Transverse colon (tissue), 4 donors: ENCODE measurements at regions not wholly inside any gene's neighbourhood (a gene's known extent, or its start where the extent isn't known, plus 50 kb on each side); places are given as distances from the start of the nearest gene placed in this dataset.
A peak's percentile ranks its signal among the peaks of the same experiment; 100 is the strongest.

Experiments used
- DNase-seq: peaks from one replicate; pipeline ENCODE4 v3.0.0-alpha.2; 2019
- H3K27ac ChIP-seq, 4 donors: fragments of 200-600 bp; sonication (generic); 2 replicates each; pipeline ENCODE4 v1.5.1; 2016 to 2018; ENCODE audit warnings: inconsistent platforms in 4 of 4
- H3K27me3 ChIP-seq: fragments of 200-600 bp; sonication (generic); 2 replicates; pipeline ENCODE4 v1.5.1; 2017; ENCODE audit warnings: inconsistent platforms
- H3K36me3 ChIP-seq, 4 donors: fragments of 200-600 bp; sonication (generic); 2 replicates each; pipeline ENCODE4 v1.5.1; 2017 to 2019; ENCODE audit warnings: inconsistent platforms in 4 of 4
- H3K4me1 ChIP-seq, 4 donors: fragments of 200-600 bp; sonication (generic); 2 replicates each; pipeline ENCODE4 v1.5.1; 2017 to 2020; ENCODE audit warnings: inconsistent platforms in 4 of 4
- H3K4me3 ChIP-seq, 4 donors: fragments of 200-600 bp; sonication (generic); 1 replicate in 1 of 4; 2 replicates in 3 of 4; pipeline versions ENCODE4 v1.5.1 to v1.6.1; 2017 to 2019; ENCODE audit warnings: inconsistent platforms in 4 of 4
- H3K9me3 ChIP-seq, 2 donors: fragments of 200-600 bp; sonication (generic); 2 replicates each; pipeline ENCODE4 v1.5.1; 2017 to 2019; ENCODE audit warnings: inconsistent platforms in 2 of 2
- CTCF ChIP-seq, 5 experiments: fragments of 200-600 bp in 3 of 5; fragments of 450-650 bp in 2 of 5; sonication (generic) in 3 of 5; IDR thresholded peaks; 1 replicate in 2 of 5; 2 replicates in 3 of 5; pipeline ENCODE4 v1.5.1; 2016 to 2017; ENCODE audit warnings: antibody characterized with exemption in 5 of 5, inconsistent platforms in 3 of 5, mild to moderate bottlenecking in 2 of 5, moderate library complexity in 1 of 5
- EP300 ChIP-seq: sonication (generic); formaldehyde crosslinking; IDR thresholded peaks from one replicate; pipeline ENCODE4 v1.6.1; 2017; ENCODE audit warnings: antibody characterized with exemption, low read depth
- POLR2A ChIP-seq: fragments of 450-650 bp; IDR thresholded peaks from one replicate; pipeline ENCODE4 v1.6.1; 2016; ENCODE audit warnings: antibody characterized with exemption, mild to moderate bottlenecking, moderate library complexity
- POLR2AphosphoS5 ChIP-seq, 3 donors: sonication (generic); formaldehyde crosslinking; IDR thresholded peaks; one replicate each; pipeline ENCODE4 v1.6.1; 2016; ENCODE audit warnings: antibody characterized with exemption in 3 of 3
- WGBS, 2 donors: methylation state at CpG; one replicate each; pipeline ENCODE4 v1.1.5; 2018; ENCODE audit warnings: low coverage in 1 of 2; 5-methylcytosine and 5-hydroxymethylcytosine counted together
- in situ Hi-C, 4 donors: fragments of 200-750 bp; cut with MboI; loops; one replicate each; pipeline versions ENCODE4 v1.15.0 to v1.15.1; 2017; ENCODE audit warnings: low sequenced_read_pairs in 3 of 4, low pct_ligation_motif_present in 1 of 4, low pct_unique_long_range_greater_than_20kb in 1 of 4
- intact Hi-C: fragments of 100-400 bp; cut with DNase I; formaldehyde crosslinking; loops from one replicate; pipeline ENCODE4 v1.15.1; 2023; ENCODE audit warnings: low total_unique reads

GRCh38 chr6:40720375-40720748 lies 133.2 kb upstream of the LRFN2 start:
- in situ Hi-C loops, result no loop called here
- H3K4me3 ChIP-seq, result no peak overlapping the region
- no peaks in the 10 kb centered on the region for H3K36me3 ChIP-seq

GRCh38 chr6:40719671-40720374 lies 132.7 kb upstream of the LRFN2 start:
- Histone ChIP-seq H3K36me3 (no peaks in the 10 kb centered on the region), H3K27ac (peak overlapping the region; percentile 7 to 48 (median 18)), H3K27me3 (no peaks in the 10 kb centered on the region), H3K4me1 (peaks cover 0 to 27% (median 17%) of the 10 kb centered on the region in 4 donors), H3K4me3 (no peak overlapping the region), H3K9me3 (no peaks in the 10 kb centered on the region)
- 33 to 46% methylated on average over 3 to 7 of the region's 7 CpGs for WGBS, 2 donors
- in situ Hi-C loops, result no loop called here
- no peak for DNase-seq
- TF ChIP-seq CTCF (IDR thresholded peaks at IDR 0.05) (no peak), EP300 (no peak), POLR2AphosphoS5 (IDR thresholded peaks at IDR 0.05) (no peak), POLR2A (no peak)
- intact Hi-C loops, result no loop called here

More at GRCh38 chr6:40720375-40720748, 133.2 kb upstream of the LRFN2 start:
- peak overlapping the region in 2 of 4 donors; percentile 23 to 48 for H3K27ac ChIP-seq
- no peaks in the 10 kb centered on the region for H3K9me3 ChIP-seq
- TF ChIP-seq EP300 (no peak), CTCF (IDR thresholded peaks at IDR 0.05) (no peak), POLR2A (no peak), POLR2AphosphoS5 (IDR thresholded peaks at IDR 0.05) (no peak)
- DNase-seq, result no peak
- WGBS, 2 donors, result 39 to 71% methylated on average over 2 of the region's 2 CpGs
- intact Hi-C loops, result no loop called here
- H3K27me3 ChIP-seq, result no peaks in the 10 kb centered on the region
- peaks cover 0 to 23% (median 14%) of the 10 kb centered on the region in 4 donors for H3K4me1 ChIP-seq

GRCh38 chr6:40718401-40718800 lies 131.2 kb upstream of the LRFN2 start:
- no peak for DNase-seq
- no peak overlapping the region for H3K4me3 ChIP-seq
- TF ChIP-seq POLR2AphosphoS5 (IDR thresholded peaks at IDR 0.05) (no peak), POLR2A (no peak), EP300 (no peak), CTCF (IDR thresholded peaks at IDR 0.05) (no peak)
- intact Hi-C loops, result no loop called here
- peaks cover 0 to 30% (median 20%) of the 10 kb centered on the region in 4 donors for H3K4me1 ChIP-seq
- no peaks in the 10 kb centered on the region for H3K9me3 ChIP-seq
- in situ Hi-C loops, result no loop called here
- no peaks in the 10 kb centered on the region for H3K27me3 ChIP-seq
- H3K36me3 ChIP-seq, result no peaks in the 10 kb centered on the region
- 79 to 89% methylated on average over 1 of the region's 1 CpG for WGBS, 2 donors
- no peak overlapping the region for H3K27ac ChIP-seq

GRCh38 chr6:40717411-40718057 lies 130.4 kb upstream of the LRFN2 start:
- Histone ChIP-seq H3K27ac (no peak overlapping the region), H3K27me3 (no peaks in the 10 kb centered on the region), H3K4me1 (peaks cover 0 to 30% (median 20%) of the 10 kb centered on the region in 4 donors), H3K9me3 (no peaks in the 10 kb centered on the region), H3K36me3 (no peaks in the 10 kb centered on the region), H3K4me3 (no peak overlapping the region)
- no peak for DNase-seq
- intact Hi-C loops, result no loop called here
- 72 to 73% methylated on average over 2 to 3 of the region's 3 CpGs for WGBS, 2 donors
- in situ Hi-C loops, result no loop called here
- no peak for TF ChIP-seq POLR2AphosphoS5 (IDR thresholded peaks at IDR 0.05)
- no peak for TF ChIP-seq CTCF (IDR thresholded peaks at IDR 0.05)
- no peak for TF ChIP-seq POLR2A
- no peak for TF ChIP-seq EP300
